OCI-LY7 (cell line): ENCODE measurements at regions not wholly inside any gene's neighbourhood (a gene's known extent, or its start where the extent isn't known, plus 50 kb on each side); places are given as distances from the start of the nearest gene placed in this dataset.
A peak's percentile ranks its signal among the peaks of the same experiment; 100 is the strongest.

ENCODE experiments used
- BruUV-seq: library from RNA; stranded (reverse); fragments of 400-500 nt; replicated peaks from 2 replicates; lab custom pipeline; 2021; lab: Mats Ljungman, UMichigan
- CTCF ChIA-PET: fragments of 300-600 bp; sonication (Branson Sonifier 250); formaldehyde crosslinking; loops from one replicate; lab custom pipeline; 2022; ENCODE audit warnings: antibody characterized with exemption; ENCODE audit not compliant: unreplicated experiment; lab: Charles Lee
- POLR2A ChIA-PET: fragments of 300-600 bp; sonication (Branson Sonifier 250); formaldehyde crosslinking; loops from one replicate; lab custom pipeline; 2022; ENCODE audit warnings: antibody characterized with exemption; lab: Charles Lee
- DNase-seq: peaks from one replicate; pipeline ENCODE4 v3.0.0-alpha.2; 2015; ENCODE audit warnings: low spot score
- H2AFZ ChIP-seq: fragments of 200-600 bp; sonication (generic), shearing (Covaris generic); 2 replicates; pipeline ENCODE4 v1.6.1; 2014; ENCODE audit warnings: mild to moderate bottlenecking, antibody characterized with exemption, low read length, moderate library complexity
- H3K27ac ChIP-seq: fragments of 200-600 bp; sonication (generic); 2 replicates; pipeline ENCODE4 v1.5.1; 2014; ENCODE audit warnings: mixed run types, low read depth, mild to moderate bottlenecking, moderate library complexity, low read length, inconsistent platforms; ENCODE audit not compliant: poor library complexity, severe bottlenecking
- H3K36me3 ChIP-seq: fragments of 200-600 bp; sonication (generic); 2 replicates; pipeline ENCODE4 v1.6.1; 2014; ENCODE audit warnings: mild to moderate bottlenecking, antibody characterized with exemption, low read length, moderate library complexity, mixed read lengths; ENCODE audit not compliant: insufficient read depth
- H3K4me1 ChIP-seq: fragments of 200-600 bp; sonication (generic); 2 replicates; pipeline ENCODE4 v1.5.1; 2014; ENCODE audit warnings: mild to moderate bottlenecking, low read length; ENCODE audit not compliant: insufficient read depth, poor library complexity, severe bottlenecking
- H3K4me2 ChIP-seq: fragments of 200-600 bp; sonication (generic); 2 replicates; pipeline ENCODE4 v1.6.1; 2014; ENCODE audit warnings: mild to moderate bottlenecking, low read length
- H3K4me3 ChIP-seq: fragments of 200-600 bp; sonication (generic); 2 replicates; pipeline ENCODE4 v1.5.1; 2014; ENCODE audit warnings: mild to moderate bottlenecking, low read depth, low read length; ENCODE audit not compliant: poor library complexity, severe bottlenecking
- H3K79me2 ChIP-seq: fragments of 200-600 bp; sonication (generic); 2 replicates; pipeline ENCODE4 v1.6.1; 2016; ENCODE audit warnings: low read depth, mild to moderate bottlenecking, low read length, moderate library complexity, mixed read lengths; ENCODE audit not compliant: insufficient read depth
- H3K9me2 ChIP-seq: fragments of 200-600 bp; sonication (generic); 2 replicates; pipeline ENCODE4 v1.6.1; 2016; ENCODE audit warnings: mild to moderate bottlenecking, low read length, mixed read lengths; ENCODE audit not compliant: insufficient read depth
- H3K9me3 ChIP-seq: fragments of 200-600 bp; sonication (generic); 2 replicates; pipeline ENCODE4 v1.6.1; 2014; ENCODE audit warnings: mild to moderate bottlenecking, mixed run types, low read length, mixed read lengths
- H4K20me1 ChIP-seq: fragments of 200-600 bp; sonication (generic); 2 replicates; pipeline ENCODE4 v1.6.1; 2014; ENCODE audit warnings: mild to moderate bottlenecking, antibody characterized with exemption, low read length, moderate library complexity, mixed read lengths; ENCODE audit not compliant: insufficient read depth
- EZH2phosphoT487 ChIP-seq: fragments of 200-600 bp; sonication (generic); IDR thresholded peaks from 2 replicates; pipeline ENCODE4 v1.6.1; 2018; ENCODE audit warnings: low read depth, borderline replicate concordance, mild to moderate bottlenecking, mixed run types, antibody characterized with exemption, low read length, moderate library complexity, mixed read lengths
- intact Hi-C: fragments of 100-400 bp; cut with micrococcal nuclease; formaldehyde crosslinking; loops from one replicate; pipeline ENCODE4 v1.10.0; 2022; ENCODE audit not compliant: unreplicated experiment
- TF ChIP-seq, protein P1 (sequence below): fragments of 200-600 bp; sonication (generic); conservative IDR thresholded peaks from 2 replicates; pipeline ENCODE4 v1.5.1; 2014; ENCODE audit warnings: mild to moderate bottlenecking, antibody characterized with exemption, low read length, moderate library complexity, mixed read lengths

DNA sequence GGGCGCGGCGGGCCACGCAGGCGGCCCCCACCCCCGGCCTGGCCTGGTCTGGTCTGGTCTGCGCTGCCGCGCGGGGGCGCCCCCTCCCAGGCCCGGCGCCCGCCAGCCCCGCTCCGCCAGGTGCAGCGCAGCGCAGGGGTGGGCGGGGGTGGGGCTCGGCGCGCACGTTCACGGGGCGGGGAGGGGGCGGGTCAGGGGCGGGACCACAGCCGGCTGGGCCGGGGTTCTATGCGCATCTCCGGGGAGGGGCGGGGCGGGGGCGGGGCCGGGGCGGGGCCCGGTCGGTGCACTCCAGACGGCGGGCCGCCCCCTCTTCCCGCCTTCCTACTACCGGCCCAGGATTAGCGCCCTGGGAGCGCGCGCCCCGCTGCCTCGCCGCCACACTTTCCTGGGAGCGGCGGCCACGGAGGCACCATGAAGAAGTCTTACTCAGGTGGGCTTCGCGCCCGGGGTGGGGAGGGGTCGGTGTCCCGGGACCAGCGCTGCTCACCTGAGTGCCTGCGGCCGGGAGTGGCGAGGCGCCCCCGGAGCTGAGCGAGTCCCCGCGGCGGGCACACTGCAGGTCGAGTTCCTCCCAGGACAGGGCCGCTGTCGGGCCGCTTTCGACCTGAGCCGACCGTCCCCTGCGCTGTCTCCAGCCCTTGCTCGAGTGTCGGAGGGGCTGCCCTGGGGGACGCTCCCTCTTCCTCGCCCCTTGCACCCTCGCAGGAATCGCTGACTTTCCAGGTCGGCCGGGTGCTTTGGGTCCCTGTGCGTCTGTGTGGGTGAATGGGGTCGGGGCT is 140.5 kb downstream of the SEC14L1 start:
- ChIA-PET POLR2A (no interaction called here), CTCF (no interaction called here)
- peak overlapping the region; percentile 28; the same call in 1 of the 2 replicates for H2AFZ ChIP-seq
- peaks cover 22% of the 10 kb centered on the region for H3K4me1 ChIP-seq
- peaks cover 20% of the 10 kb centered on the region; the same call in 1 of the 2 replicates for H3K79me2 ChIP-seq
- H3K4me3 ChIP-seq = peak overlapping the region; percentile 75
- BruUV-seq = no TSS peak
- peak overlapping the region; percentile 77 for H3K4me2 ChIP-seq
- TF ChIP-seq EZH2phosphoT487 = no peak
- TF ChIP-seq, protein P1, sequence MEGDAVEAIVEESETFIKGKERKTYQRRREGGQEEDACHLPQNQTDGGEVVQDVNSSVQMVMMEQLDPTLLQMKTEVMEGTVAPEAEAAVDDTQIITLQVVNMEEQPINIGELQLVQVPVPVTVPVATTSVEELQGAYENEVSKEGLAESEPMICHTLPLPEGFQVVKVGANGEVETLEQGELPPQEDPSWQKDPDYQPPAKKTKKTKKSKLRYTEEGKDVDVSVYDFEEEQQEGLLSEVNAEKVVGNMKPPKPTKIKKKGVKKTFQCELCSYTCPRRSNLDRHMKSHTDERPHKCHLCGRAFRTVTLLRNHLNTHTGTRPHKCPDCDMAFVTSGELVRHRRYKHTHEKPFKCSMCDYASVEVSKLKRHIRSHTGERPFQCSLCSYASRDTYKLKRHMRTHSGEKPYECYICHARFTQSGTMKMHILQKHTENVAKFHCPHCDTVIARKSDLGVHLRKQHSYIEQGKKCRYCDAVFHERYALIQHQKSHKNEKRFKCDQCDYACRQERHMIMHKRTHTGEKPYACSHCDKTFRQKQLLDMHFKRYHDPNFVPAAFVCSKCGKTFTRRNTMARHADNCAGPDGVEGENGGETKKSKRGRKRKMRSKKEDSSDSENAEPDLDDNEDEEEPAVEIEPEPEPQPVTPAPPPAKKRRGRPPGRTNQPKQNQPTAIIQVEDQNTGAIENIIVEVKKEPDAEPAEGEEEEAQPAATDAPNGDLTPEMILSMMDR = peak; percentile 51; the same call in 1 of the 2 replicates
- H4K20me1 ChIP-seq = 0 out of 2 replicates have a peak, but pooled peaks cover 6% of the 10 kb centered on the region
- intact Hi-C loops = loop anchor here (2.0 to 5.0 kb wide), 2 partner anchors 41 to 211 kb away; no protein-coding TSS in a partner anchor
- peaks cover 4% of the 10 kb centered on the region; the same call in 1 of the 2 replicates for H3K36me3 ChIP-seq
- peak; percentile 87 for DNase-seq
- H3K9me2 ChIP-seq = no peaks in the 10 kb centered on the region
- H3K9me3 ChIP-seq = no peaks in the 10 kb centered on the region
- peak overlapping the region; percentile 21 for H3K27ac ChIP-seq

DNA sequence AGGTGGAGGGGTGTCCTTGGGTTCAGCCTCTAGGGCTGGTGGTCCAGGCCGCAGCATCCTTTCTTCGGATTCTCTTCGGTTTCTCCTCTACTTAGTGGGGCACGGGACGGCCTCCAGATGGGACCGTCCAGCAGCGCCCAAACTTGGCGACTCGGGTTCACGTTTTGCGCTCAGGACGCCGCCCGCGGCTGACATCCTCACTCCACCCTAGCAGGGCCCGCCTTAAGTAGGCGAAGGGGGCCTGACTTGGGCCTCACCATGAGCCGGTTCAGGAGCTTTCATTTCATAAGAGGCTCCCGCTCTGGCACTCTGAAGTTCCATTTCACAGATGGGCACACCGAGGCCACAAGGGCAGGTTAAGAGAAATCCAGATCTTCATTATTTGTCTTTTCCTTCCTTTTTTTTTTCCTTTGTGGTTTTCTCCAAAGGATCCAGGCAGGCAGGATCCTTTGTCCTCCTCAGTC is 141.2 kb downstream of the SEC14L1 start:
- Histone ChIP-seq H3K9me2 (no peaks in the 10 kb centered on the region), H3K4me2 (peak overlapping the region; percentile 77), H3K4me1 (peaks cover 22% of the 10 kb centered on the region), H3K4me3 (peak overlapping the region; percentile 75), H3K27ac (no peak overlapping the region), H3K36me3 (peaks cover 4% of the 10 kb centered on the region; the same call in 1 of the 2 replicates), H4K20me1 (0 out of 2 replicates have a peak, but pooled peaks cover 6% of the 10 kb centered on the region), H3K79me2 (peaks cover 20% of the 10 kb centered on the region; the same call in 1 of the 2 replicates), H2AFZ (peak overlapping the region; percentile 28; the same call in 1 of the 2 replicates), H3K9me3 (no peaks in the 10 kb centered on the region)
- intact Hi-C loops = loop anchor here (2.0 to 5.0 kb wide), 2 partner anchors 41 to 210 kb away; no protein-coding TSS in a partner anchor
- POLR2A ChIA-PET = no interaction called here
- peak; percentile 74 for DNase-seq
- CTCF ChIA-PET = no interaction called here
- BruUV-seq = no TSS peak
- no peak for TF ChIP-seq EZH2phosphoT487
- TF ChIP-seq, protein P1 = peak; percentile 27; the same call in 1 of the 2 replicates
